ENCODE measurements at regions not wholly inside any gene's neighbourhood (a gene's known extent, or its start where the extent isn't known, plus 50 kb on each side); places are given as distances from the start of the nearest gene placed in this dataset.

DNA sequence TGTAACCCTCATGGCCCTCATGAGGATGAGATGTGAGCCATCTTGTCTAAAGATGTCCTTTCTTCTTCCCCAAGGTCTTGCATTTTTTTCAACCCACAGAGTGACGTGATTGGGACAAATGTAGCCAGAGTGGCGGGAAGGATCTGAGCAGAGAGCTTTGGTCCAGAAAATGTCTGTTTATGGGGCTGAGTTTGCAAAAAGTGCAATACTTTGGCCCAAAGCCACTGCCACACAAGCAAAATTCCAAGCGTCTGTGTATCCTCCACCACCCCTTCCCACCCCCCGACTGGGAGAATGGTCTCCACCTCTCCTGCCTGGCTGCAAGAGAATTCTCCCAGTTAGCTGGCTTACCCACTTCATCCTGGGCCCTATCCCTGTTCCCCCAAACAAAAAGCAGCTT, 246.9 kb upstream of the LRIG1 start:
- TF ChIP-seq, protein P1, sequence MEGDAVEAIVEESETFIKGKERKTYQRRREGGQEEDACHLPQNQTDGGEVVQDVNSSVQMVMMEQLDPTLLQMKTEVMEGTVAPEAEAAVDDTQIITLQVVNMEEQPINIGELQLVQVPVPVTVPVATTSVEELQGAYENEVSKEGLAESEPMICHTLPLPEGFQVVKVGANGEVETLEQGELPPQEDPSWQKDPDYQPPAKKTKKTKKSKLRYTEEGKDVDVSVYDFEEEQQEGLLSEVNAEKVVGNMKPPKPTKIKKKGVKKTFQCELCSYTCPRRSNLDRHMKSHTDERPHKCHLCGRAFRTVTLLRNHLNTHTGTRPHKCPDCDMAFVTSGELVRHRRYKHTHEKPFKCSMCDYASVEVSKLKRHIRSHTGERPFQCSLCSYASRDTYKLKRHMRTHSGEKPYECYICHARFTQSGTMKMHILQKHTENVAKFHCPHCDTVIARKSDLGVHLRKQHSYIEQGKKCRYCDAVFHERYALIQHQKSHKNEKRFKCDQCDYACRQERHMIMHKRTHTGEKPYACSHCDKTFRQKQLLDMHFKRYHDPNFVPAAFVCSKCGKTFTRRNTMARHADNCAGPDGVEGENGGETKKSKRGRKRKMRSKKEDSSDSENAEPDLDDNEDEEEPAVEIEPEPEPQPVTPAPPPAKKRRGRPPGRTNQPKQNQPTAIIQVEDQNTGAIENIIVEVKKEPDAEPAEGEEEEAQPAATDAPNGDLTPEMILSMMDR (IDR thresholded peaks at IDR 0.05) = no peak
- TF ChIP-seq POLR2A (IDR thresholded peaks at IDR 0.05) = no peak

Data from adrenal gland (tissue), 5 donors.